Progenitor cell of endocrine pancreas (in vitro differentiated cells): ENCODE measurements at regions not wholly inside any gene's neighbourhood (a gene's known extent, or its start where the extent isn't known, plus 50 kb on each side); places are given as distances from the start of the nearest gene placed in this dataset.

ENCODE experiments used
- DNase-seq: peaks from one replicate; pipeline ENCODE4 v3.0.0; 2021; ENCODE audit warnings: low spot score; ENCODE audit not compliant: unreplicated experiment
- H3K27ac Mint-ChIP-seq: 2 replicates; pipeline ENCODE4 v1.8.0; 2021; ENCODE audit warnings: mild to moderate bottlenecking, moderate library complexity, mixed read lengths
- H3K27me3 Mint-ChIP-seq: 2 replicates; pipeline ENCODE4 v1.8.0; 2021; ENCODE audit warnings: mixed read lengths
- H3K36me3 Mint-ChIP-seq: 2 replicates; pipeline ENCODE4 v1.8.0; 2022; ENCODE audit warnings: mixed read lengths; ENCODE audit not compliant: insufficient read depth
- H3K4me1 Mint-ChIP-seq: 2 replicates; pipeline ENCODE4 v1.8.0; 2021; ENCODE audit warnings: low read depth, mixed read lengths
- H3K4me3 Mint-ChIP-seq: 2 replicates; pipeline ENCODE4 v1.8.0; 2021; ENCODE audit warnings: low read depth, mild to moderate bottlenecking, moderate library complexity, mixed read lengths
- H3K9me3 Mint-ChIP-seq: 2 replicates; pipeline ENCODE4 v1.8.0; 2021; ENCODE audit warnings: low read depth, mixed read lengths
- TF ChIP-seq, protein P1 (sequence below): fragments of 200-600 bp; sonication (generic); IDR thresholded peaks from one replicate; pipeline ENCODE4 v1.5.0; 2021; ENCODE audit warnings: antibody characterized with exemption, mild to moderate bottlenecking; ENCODE audit not compliant: unreplicated experiment

DNA sequence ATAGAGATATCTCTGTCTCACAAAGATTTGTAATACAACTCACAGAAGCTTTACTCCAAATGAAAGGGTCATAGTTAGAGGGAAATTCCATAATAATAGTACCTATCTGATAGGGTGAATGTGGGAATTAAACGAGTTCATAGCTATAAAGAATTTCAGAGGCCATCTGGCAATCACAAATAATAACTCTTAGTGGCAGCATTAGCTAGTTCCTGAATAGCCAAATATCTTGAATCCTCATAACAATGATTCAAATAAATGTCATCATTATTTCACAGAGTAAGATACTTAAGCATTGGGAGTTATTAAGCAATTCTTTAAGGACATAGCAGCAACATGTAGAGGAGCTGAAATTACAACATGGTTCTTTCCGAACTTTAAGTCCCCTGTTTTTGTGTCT is 1265.0 kb upstream of the PIK3C3 start:
- DNase-seq = no peak
- no peak overlapping the region for H3K27ac Mint-ChIP-seq
- no peaks in the 10 kb centered on the region for H3K36me3 Mint-ChIP-seq
- peaks cover 3% of the 10 kb centered on the region for H3K9me3 Mint-ChIP-seq
- no peaks in the 10 kb centered on the region for H3K4me1 Mint-ChIP-seq
- H3K27me3 Mint-ChIP-seq = no peaks in the 10 kb centered on the region
- no peak overlapping the region for H3K4me3 Mint-ChIP-seq
- TF ChIP-seq, protein P1, sequence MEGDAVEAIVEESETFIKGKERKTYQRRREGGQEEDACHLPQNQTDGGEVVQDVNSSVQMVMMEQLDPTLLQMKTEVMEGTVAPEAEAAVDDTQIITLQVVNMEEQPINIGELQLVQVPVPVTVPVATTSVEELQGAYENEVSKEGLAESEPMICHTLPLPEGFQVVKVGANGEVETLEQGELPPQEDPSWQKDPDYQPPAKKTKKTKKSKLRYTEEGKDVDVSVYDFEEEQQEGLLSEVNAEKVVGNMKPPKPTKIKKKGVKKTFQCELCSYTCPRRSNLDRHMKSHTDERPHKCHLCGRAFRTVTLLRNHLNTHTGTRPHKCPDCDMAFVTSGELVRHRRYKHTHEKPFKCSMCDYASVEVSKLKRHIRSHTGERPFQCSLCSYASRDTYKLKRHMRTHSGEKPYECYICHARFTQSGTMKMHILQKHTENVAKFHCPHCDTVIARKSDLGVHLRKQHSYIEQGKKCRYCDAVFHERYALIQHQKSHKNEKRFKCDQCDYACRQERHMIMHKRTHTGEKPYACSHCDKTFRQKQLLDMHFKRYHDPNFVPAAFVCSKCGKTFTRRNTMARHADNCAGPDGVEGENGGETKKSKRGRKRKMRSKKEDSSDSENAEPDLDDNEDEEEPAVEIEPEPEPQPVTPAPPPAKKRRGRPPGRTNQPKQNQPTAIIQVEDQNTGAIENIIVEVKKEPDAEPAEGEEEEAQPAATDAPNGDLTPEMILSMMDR = no peak

DNA sequence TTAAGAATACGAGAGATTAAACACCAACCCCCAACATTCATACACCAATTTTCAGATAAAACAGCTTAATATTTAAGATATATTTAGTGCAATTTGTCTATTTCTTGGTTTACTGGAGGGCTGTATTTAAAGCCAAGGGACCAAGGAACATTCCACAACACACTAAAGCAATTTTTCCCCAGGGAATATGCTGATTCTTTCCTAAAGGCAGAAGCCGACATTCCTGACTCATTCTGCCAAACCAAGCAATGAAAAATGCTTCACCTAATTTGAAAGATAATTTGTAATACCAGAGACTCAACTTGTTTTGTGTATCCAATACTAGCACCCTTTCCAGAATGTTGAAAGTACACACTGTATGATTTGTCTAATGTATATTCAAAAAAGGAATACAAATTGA is 1267.6 kb upstream of the PIK3C3 start:
- Mint-ChIP-seq H3K27ac (no peak overlapping the region), H3K36me3 (no peaks in the 10 kb centered on the region), H3K4me3 (no peak overlapping the region), H3K27me3 (no peaks in the 10 kb centered on the region), H3K9me3 (no peaks in the 10 kb centered on the region), H3K4me1 (no peaks in the 10 kb centered on the region)
- TF ChIP-seq, protein P1 = no peak
- no peak for DNase-seq

DNA sequence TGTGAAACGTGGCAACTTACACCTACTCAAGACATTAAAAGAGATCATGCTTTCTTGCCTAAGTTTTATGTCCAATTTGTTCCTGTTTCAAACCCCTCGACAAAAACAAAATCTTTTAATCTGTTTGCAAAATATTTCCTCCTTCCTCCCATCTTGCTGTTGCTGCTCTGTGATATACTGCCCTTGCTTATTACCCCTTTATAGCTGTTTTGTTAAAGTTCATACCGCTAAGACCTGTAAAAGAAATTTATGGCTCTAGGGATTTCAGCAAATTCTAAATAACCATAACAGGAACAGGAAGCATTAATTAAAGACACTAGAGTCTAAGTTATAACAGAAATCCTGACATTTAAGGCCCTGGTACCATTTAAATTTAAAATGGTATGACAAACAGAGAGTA is 1268.2 kb upstream of the PIK3C3 start:
- no peak overlapping the region for H3K4me3 Mint-ChIP-seq
- H3K9me3 Mint-ChIP-seq = no peaks in the 10 kb centered on the region
- H3K36me3 Mint-ChIP-seq = no peaks in the 10 kb centered on the region
- H3K27ac Mint-ChIP-seq = no peak overlapping the region
- DNase-seq = no peak
- TF ChIP-seq, protein P1 = no peak
- H3K27me3 Mint-ChIP-seq = no peaks in the 10 kb centered on the region
- H3K4me1 Mint-ChIP-seq = no peaks in the 10 kb centered on the region

DNA sequence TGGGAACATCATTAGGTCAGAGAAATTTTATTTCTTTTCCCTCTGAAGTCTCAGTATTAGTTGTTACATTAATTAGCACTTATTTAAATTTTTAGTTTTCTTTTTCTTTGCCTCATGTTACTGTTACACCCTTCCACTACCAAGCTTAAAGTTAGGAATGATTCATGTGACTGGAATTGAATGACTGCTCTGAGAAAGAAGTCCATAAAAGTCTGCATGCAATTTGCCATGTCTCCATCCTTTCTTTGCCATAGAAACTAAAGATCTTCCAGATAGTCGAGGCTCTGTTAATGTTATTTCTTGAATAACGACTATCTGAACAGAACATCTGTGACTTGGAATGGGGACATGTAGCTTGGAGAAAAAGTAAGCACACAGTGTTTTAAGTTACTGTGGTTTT is 1269.8 kb upstream of the PIK3C3 start:
- H3K27ac Mint-ChIP-seq = no peak overlapping the region
- H3K36me3 Mint-ChIP-seq = no peaks in the 10 kb centered on the region
- DNase-seq = no peak
- H3K9me3 Mint-ChIP-seq = no peaks in the 10 kb centered on the region
- no peak overlapping the region for H3K4me3 Mint-ChIP-seq
- no peaks in the 10 kb centered on the region for H3K4me1 Mint-ChIP-seq
- TF ChIP-seq, protein P1 = no peak
- no peaks in the 10 kb centered on the region for H3K27me3 Mint-ChIP-seq

DNA sequence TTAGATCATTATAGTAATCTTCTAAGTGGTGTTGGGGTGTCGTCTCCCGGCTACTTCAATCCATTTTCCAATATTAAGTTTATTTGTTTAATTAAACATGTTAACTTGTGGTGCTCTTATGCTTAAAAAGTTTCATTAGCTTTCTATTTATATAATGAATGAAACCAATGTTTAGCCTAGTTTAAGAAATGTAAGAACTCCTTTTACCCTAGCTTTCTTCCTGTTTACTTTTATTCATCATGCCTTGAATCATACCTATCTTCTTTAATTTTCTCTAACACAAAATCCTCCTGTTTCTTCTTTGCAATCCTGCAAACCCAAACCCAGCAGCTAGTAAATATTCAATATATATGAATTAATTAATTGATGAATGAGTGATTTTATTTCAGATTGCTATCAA is 1276.7 kb upstream of the PIK3C3 start:
- peaks cover 3% of the 10 kb centered on the region for H3K4me1 Mint-ChIP-seq
- no peak overlapping the region for H3K27ac Mint-ChIP-seq
- no peak for DNase-seq
- no peaks in the 10 kb centered on the region for H3K27me3 Mint-ChIP-seq
- H3K36me3 Mint-ChIP-seq = no peaks in the 10 kb centered on the region
- H3K4me3 Mint-ChIP-seq = no peak overlapping the region
- TF ChIP-seq, protein P1 = no peak
- no peaks in the 10 kb centered on the region for H3K9me3 Mint-ChIP-seq
